Pancreas (tissue), 10 donors: ENCODE measurements at regions not wholly inside any gene's neighbourhood (a gene's known extent, or its start where the extent isn't known, plus 50 kb on each side); places are given as distances from the start of the nearest gene placed in this dataset.

ENCODE experiments used
- ATAC-seq, 4 donors: fragments of 200-7000 bp; cut with Tn5 transposase; one replicate each; pipeline versions ENCODE4 v1.8.0 to v1.9.1; 2020; ENCODE audit warnings: mild to moderate bottlenecking in 4 of 4, moderate library complexity in 4 of 4
- DNase-seq, 6 donors: peaks; one replicate each; pipeline ENCODE4 v3.0.0-alpha.2; 2020
- FAIRE-seq: peaks from 2 replicates; lab custom pipeline; 2012; peaks lifted over from hg19 to GRCh38; lab: Jason Lieb, UNC
- H3K27ac ChIP-seq, 4 donors: fragments of 200-600 bp; sonication (generic); 1 replicate in 3 of 4; 2 replicates in 1 of 4; pipeline versions ENCODE4 v1.5.0 to v1.8.0; 2020
- H3K27me3 ChIP-seq, 4 donors: fragments of 200-600 bp; one replicate each; pipeline ENCODE4 v1.8.0; 2021
- H3K36me3 ChIP-seq, 3 donors: fragments of 200-600 bp; sonication (generic) in 1 of 3; one replicate each; pipeline versions ENCODE4 v1.5.0 to v1.8.0; 2020 to 2021
- H3K4me1 ChIP-seq, 3 donors: fragments of 200-600 bp; one replicate each; pipeline ENCODE4 v1.8.0; 2021
- H3K4me3 ChIP-seq, 4 donors: fragments of 200-600 bp; sonication (generic) in 2 of 4; one replicate each; pipeline versions ENCODE4 v1.5.0 to v1.8.0; 2020 to 2021
- H3K9me3 ChIP-seq, 4 donors: fragments of 200-600 bp; one replicate each; pipeline ENCODE4 v1.8.0; 2021
- WGBS, 2 donors: extraction: QIAGEN DNeasy Blood & Tissue Kit; methylation state at CpG; one replicate each; pipeline ENCODE4 v1.1.7; 2013; 5-methylcytosine and 5-hydroxymethylcytosine counted together
- intact Hi-C, 3 donors: fragments of 100-400 bp; cut with DNase I; formaldehyde crosslinking; loops; one replicate each; pipeline versions ENCODE4 v1.11.1 to v1.14.2; 2022
- TF ChIP-seq, protein P1 (sequence below), 4 donors: fragments of 200-600 bp; sonication (generic) in 3 of 4; IDR thresholded peaks; one replicate each; pipeline versions ENCODE4 v1.5.0 to v1.8.0; 2021; ENCODE audit warnings: antibody characterized with exemption in 4 of 4
- donor health status: healthy with polysubstance abuse.
- donor health status: DM: no; HTN: no; CAD: no; lungs with moderate emphysema.
- donor health status: DM: no; HTN: no; CAD: no.
- donor health status: control.
- donor health status: control.
- donor health status: Bipolar disorder and iron deficiency.
- donor health status: DM: yes; HTN: yes; CAD: no.
- donor health status: DM: no; HTN: no; CAD: no.
- donor health status: DM: no; HTN: no; CAD: no.
- donor health status: DM: yes; HTN: yes; CAD: no.

DNA sequence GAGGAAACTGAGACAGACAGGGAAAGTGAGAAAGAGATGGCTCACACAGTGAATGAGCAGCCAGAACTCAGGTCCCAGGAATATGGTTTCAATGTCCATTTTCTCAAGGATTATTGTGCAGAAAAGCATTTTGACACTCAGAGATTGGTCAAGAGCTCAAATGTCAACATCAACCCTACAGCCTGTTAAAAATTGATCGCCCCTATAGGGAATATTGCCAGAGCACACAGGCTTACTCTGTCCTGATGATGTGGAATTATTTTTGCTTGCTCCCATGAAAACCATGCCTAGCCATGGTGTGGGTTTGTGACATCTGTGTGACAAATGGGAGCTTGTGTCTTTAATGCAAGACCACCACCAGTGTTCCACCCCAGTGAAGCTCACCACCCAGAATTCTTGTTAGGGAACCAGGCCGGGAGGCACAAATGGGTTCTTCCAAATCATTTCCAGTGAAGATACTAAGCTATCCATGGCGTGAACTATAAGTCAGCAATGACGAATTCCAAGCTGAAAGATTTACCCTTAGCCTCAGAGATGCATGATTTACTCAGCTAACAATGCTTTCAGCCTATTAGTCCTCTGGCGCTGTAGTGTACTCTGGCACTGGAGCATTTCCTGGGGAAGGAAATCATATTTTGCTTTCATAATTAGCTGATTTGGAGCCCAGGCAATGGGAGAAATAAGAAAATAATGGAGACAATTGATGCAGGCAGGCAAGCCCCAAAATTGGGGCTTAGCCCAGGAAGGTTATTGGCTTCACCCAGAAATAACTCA, 1188.2 kb upstream of the TMEM132C start:
- 61 to 72% methylated on average over 5 of the region's 5 CpGs for WGBS, 2 donors
- DNase-seq (no peak), FAIRE-seq (no peak), ATAC-seq (no peak)
- Histone ChIP-seq H3K9me3 (no peaks in the 10 kb centered on the region), H3K4me3 (no peak overlapping the region), H3K27me3 (no peaks in the 10 kb centered on the region), H3K4me1 (peaks cover 0 to 8% (median 3%) of the 10 kb centered on the region in 3 donors), H3K36me3 (no peaks in the 10 kb centered on the region), H3K27ac (no peak overlapping the region)
- TF ChIP-seq, protein P1, sequence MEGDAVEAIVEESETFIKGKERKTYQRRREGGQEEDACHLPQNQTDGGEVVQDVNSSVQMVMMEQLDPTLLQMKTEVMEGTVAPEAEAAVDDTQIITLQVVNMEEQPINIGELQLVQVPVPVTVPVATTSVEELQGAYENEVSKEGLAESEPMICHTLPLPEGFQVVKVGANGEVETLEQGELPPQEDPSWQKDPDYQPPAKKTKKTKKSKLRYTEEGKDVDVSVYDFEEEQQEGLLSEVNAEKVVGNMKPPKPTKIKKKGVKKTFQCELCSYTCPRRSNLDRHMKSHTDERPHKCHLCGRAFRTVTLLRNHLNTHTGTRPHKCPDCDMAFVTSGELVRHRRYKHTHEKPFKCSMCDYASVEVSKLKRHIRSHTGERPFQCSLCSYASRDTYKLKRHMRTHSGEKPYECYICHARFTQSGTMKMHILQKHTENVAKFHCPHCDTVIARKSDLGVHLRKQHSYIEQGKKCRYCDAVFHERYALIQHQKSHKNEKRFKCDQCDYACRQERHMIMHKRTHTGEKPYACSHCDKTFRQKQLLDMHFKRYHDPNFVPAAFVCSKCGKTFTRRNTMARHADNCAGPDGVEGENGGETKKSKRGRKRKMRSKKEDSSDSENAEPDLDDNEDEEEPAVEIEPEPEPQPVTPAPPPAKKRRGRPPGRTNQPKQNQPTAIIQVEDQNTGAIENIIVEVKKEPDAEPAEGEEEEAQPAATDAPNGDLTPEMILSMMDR (IDR thresholded peaks at IDR 0.05): no peak
- intact Hi-C loops: no loop called here

DNA sequence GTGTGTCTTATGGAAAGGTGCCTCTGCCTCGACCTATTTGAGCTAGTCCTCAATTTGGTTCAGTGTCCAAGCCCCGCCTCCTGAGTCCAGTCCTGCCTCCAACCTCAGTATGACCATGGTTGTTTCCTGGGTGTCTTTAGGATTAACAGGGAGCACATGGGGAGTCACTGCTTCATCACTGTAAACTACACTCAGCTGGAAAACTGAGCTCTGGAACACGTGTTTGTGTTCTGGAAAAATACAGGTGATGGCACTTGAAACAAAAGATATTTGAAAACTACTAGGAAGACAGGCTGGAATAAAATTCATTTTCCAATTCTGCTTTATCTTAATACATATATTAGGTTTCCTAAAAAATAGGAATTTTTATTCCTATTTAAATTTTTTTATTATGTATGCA, 1187.3 kb upstream of the TMEM132C start:
- Histone ChIP-seq H3K4me1 (peaks cover 0 to 8% (median 4%) of the 10 kb centered on the region in 3 donors), H3K27ac (no peak overlapping the region), H3K9me3 (no peaks in the 10 kb centered on the region), H3K36me3 (no peaks in the 10 kb centered on the region), H3K4me3 (no peak overlapping the region), H3K27me3 (no peaks in the 10 kb centered on the region)
- FAIRE-seq (no peak), ATAC-seq (no peak), DNase-seq (no peak)
- intact Hi-C loops: no loop called here
- 65 to 77% methylated on average over 3 of the region's 3 CpGs for WGBS, 2 donors
- TF ChIP-seq, protein P1 (IDR thresholded peaks at IDR 0.05): no peak

DNA sequence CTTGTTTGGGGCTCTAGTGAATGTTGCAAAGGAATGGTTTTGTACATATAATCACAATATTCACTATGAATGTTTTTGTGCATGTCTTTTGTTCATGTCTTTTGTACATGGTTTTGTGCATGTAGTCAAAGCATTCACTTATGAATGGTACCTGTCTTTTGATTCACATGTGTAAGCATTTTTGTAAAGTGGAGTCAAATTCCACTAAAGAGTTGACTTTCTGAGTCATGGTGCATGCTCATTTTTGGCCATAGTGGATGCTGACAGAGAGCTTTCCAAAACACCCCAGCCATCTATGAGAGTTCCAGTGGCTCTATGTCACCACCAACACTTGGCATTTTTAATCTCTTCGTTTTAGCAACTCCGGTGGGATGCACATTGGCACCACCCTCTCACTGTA, 1185.9 kb upstream of the TMEM132C start:
- no peak overlapping the region for H3K27ac ChIP-seq
- intact Hi-C loops: no loop called here
- TF ChIP-seq, protein P1 (IDR thresholded peaks at IDR 0.05): no peak
- no peak for ATAC-seq
- no peak for DNase-seq
- H3K4me3 ChIP-seq: no peak overlapping the region
- no peaks in the 10 kb centered on the region for H3K9me3 ChIP-seq
- H3K36me3 ChIP-seq: no peaks in the 10 kb centered on the region
- WGBS, 2 donors: 71 to 81% methylated on average over 2 of the region's 2 CpGs
- no peak for FAIRE-seq
- no peaks in the 10 kb centered on the region for H3K27me3 ChIP-seq
- peaks cover 0 to 8% (median 4%) of the 10 kb centered on the region in 3 donors for H3K4me1 ChIP-seq

DNA sequence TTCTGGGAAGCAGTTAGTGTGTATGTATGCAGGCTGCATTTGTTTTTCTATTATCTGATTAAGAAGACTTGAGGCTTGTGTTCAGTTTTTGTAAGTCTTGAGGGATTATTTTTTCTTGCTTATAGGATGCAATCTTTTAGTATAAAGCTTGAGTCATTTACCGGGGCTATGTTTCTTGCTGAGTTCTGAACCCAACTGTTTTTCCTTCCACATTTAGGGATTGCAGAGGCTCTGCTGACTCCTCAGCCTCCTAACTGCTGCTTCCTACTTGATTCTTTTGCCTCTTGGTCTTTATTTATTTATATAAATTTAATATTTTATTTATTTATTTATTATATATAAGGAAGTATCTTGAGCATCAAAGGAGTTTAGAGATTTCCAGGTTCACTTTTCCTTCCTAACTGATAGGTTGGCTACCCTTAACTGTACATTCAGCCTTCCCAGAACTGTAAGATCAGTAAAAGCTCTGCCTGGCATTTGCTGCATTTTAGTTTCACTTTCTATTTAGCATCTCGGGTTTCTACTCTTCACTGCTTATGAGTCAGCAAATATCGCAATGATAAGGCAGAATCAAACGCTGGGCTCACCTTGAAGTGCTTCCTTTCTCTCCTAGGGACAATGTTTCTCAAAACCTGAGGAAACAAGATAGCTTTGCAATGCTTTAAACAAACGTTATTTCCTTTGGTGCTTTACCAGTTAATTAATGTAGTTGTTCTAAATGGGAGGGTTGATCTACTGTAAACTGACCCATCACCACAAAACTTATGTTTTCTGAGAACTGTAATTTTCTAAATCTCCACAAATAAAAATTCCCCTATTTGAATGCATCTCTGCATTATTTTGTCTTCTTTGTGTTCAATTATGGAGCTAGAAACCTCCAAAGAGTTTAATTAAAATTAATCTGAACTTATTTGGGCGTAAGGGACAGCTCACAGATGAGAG, 1183.7 kb upstream of the TMEM132C start:
- H3K4me3 ChIP-seq: peak overlapping the region in 2 of 4 donors; percentile 18 to 27
- intact Hi-C loops: no loop called here
- ATAC-seq (peak; percentile 81 to 98 (median 94)), FAIRE-seq (peak; percentile 69), DNase-seq (peak in 1 of 6 donors; percentile 11)
- no peaks in the 10 kb centered on the region for H3K27me3 ChIP-seq
- H3K4me1 ChIP-seq: peaks cover 0 to 8% (median 4%) of the 10 kb centered on the region in 3 donors
- H3K9me3 ChIP-seq: no peaks in the 10 kb centered on the region
- 22 to 25% methylated on average over 6 of the region's 6 CpGs for WGBS, 2 donors
- H3K27ac ChIP-seq: no peak overlapping the region
- TF ChIP-seq, protein P1 (IDR thresholded peaks at IDR 0.05): no peak
- no peaks in the 10 kb centered on the region for H3K36me3 ChIP-seq
